Stimulated activated CD4-positive, alpha-beta T cell treated with anti-CD3 and anti-CD28 coated beads, Interleukin-4, amount 100 ng/mL, for 1 hour (primary cell): ENCODE measurements at regions not wholly inside any gene's neighbourhood (a gene's known extent, or its start where the extent isn't known, plus 50 kb on each side); places are given as distances from the start of the nearest gene placed in this dataset.

Experiments used
- DNase-seq: peaks from one replicate; pipeline ENCODE4 v3.0.0-alpha.2; 2020

DNA sequence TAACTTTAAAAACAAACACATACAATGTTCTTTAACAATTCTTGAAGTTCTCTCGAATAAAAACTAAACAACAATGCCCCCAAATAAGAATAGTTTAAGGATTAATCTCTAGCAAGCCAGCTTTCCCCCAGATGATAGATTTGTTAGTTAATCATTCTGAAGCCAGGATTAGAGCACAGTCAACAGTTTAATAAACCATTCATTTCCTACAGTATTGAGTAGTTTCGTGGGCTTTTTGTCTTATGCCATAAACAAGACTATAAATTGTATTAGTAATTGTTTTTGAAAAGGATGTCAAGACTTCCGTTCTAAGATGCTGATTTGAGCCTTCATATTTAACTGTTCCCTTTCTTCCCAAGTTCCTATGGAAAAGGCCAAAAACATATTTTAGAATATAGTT, 136.6 kb downstream of the PIK3R1 start:
- DNase-seq: no peak

DNA sequence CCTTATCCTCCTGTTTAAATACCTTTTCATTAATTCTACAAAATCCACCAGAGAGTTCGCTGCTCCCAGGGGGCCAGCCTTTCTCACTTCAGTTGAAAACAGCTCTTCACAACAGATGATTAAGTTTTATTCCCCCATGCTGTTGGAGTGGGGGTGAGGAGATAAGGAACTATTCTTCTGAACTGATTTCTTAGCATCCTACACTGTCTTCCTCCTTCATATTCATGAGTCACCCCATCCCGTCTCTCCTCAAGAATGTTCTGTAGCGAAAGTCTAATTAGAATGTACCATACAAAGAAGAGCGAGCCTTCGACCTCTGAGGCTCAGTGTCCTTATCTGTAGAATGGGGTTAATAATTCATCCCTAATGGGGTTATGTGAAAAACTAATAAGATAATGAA, 138.0 kb downstream of the PIK3R1 start:
- DNase-seq: no peak

DNA sequence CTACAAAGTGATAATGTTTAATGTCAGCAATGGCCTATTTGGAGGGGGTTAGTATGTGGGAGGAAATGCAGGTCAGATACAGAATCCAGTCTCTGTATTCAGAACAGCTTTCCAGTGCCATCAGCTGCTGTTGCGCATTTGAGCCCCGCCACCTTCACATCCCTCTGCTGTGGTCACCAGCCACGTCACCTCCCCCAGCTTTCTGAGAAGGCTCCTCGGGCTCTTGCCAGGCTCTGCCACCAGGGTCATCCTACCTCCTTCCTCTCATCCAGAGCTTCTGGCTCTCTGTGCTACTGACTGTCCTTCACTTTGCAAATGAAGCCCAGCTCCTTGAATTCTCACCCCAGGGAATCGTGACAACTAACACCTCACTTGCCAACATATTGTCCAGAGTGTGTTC, 138.8 kb downstream of the PIK3R1 start:
- DNase-seq: no peak

DNA sequence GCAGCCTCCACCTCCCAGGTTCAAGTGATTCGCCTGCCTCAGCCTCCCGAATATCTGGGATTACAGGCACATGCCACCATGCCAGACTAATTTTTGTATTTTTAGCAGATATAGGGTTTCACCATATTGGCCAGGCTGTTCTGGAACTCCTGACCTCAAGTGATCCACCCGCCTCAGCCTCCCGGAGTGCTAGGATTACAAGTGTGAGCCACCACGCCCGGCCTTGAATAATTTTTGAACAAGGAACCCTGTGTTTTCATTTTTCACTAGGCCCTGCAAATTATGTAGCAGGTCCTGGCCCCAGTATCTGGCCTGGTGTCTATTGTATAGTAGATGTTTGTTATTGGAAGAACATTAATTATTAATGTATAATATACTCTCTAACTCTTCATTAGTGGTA, 140.7 kb downstream of the PIK3R1 start:
- no peak for DNase-seq

GRCh38 chr5:68356623-68357022, 141.1 kb downstream of the PIK3R1 start:
- DNase-seq: no peak

DNA sequence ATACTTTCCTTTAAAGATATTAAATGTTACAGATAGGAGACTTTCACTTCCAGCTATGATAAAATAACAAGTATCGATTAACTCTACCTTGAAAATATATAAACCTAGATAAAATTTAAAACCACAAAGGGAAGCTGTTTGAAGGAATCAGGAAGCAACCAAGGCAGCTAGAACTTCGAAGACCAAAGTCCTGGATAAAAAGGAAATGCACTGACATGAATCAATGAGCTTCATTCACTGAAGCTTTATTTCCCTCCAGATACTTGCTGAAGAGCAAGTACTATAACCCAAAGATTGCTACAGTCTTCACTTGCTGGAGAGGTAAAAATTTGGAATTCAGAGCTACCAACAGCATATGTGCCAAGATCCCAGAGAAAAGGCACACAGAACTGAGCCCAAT, 144.1 kb downstream of the PIK3R1 start:
- no peak for DNase-seq

- DNase-seq: no peak
Measured at GRCh38 chr5:68362331-68362730, 146.8 kb downstream of the PIK3R1 start.

- no peak for DNase-seq
Measured at GRCh38 chr5:68365889-68366288, 150.3 kb downstream of the PIK3R1 start.

DNA sequence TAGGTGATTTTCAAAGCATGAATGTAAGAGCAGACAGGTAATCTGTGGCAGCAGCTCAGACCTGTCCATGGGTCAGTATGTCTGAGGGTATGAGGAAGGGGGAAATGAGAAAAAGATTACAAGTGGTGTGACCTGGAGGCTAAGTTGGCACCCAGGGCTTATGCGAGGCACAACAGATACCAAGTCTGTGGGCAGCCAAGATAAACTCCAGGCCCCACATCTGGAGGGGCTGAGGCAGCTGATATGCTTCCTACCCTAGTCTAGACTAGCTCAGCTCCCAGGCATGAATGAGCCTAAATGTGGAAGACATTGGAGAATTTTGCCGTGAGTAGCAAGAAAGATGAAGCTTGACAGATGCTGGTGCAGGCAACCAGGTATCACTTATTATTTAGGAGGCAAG, 151.7 kb downstream of the PIK3R1 start:
- no peak for DNase-seq

- no peak for DNase-seq
Measured at GRCh38 chr5:68367717-68368116, 152.2 kb downstream of the PIK3R1 start.

GRCh38 chr5:68368311-68369022, 152.9 kb downstream of the PIK3R1 start:
- no peak for DNase-seq

GRCh38 chr5:68369023-68369359, 153.4 kb downstream of the PIK3R1 start:
- no peak for DNase-seq

DNA sequence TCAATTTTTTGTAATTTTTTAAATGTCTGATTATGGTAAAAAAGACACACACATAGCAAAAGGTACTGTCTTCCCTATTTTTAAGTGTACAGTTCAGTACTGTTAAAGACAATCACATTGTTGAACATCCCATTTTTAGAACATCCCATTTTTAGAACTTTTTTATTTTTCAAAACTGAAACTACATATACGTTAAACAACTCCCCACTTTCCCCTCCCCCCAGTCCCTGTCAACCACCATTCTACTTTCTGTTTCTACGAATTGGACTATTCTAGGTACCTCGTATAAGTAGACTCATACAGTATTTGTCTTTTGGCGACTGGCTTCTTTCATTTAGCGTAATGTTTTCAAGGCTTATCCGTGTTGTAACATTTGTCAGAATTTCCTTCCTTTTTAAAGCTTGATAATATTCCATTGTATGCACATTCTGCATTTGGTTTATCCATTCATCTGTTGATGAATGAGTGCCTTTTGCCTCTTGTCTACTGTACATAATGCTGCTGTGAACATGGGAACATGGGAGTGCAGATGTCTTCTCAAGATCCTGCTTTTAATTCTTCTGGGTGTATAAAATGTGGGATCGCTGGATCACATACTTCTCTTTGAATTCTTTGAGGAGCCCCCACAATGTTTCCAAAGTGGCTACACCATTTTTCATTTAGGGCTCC, 154.0 kb downstream of the PIK3R1 start:
- peak; percentile 15 for DNase-seq

DNA sequence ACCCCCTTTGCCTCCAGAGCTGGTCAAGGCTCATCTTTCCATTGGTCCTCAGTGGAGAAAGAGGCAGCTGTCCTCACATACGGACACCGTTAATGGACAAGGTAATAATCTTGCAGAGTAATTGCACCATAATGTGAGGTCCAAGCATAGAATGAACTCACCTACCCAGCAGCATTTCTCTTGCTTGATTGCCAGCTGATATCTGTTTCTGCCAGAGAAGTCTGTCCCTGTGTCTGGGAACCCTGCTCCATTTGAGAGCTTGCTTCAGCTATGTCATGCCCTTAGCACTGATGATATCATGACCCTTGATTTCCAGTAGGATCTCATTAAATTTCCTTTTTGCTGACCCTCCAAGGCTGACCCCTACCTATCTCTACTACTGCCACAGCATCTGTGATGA, 154.6 kb downstream of the PIK3R1 start:
- no peak for DNase-seq

GRCh38 chr5:68371607-68372006, 156.1 kb downstream of the PIK3R1 start:
- no peak for DNase-seq

- no peak for DNase-seq
Measured at GRCh38 chr5:68372161-68372560, 156.6 kb downstream of the PIK3R1 start.

GRCh38 chr5:68373050-68373449, 157.5 kb downstream of the PIK3R1 start:
- DNase-seq: no peak

- DNase-seq: no peak
Measured at GRCh38 chr5:68374796-68375518, 159.4 kb downstream of the PIK3R1 start.

GRCh38 chr5:68375540-68375939, 160.0 kb downstream of the PIK3R1 start:
- DNase-seq: no peak

GRCh38 chr5:68376935-68377334, 161.4 kb downstream of the PIK3R1 start:
- no peak for DNase-seq

DNA sequence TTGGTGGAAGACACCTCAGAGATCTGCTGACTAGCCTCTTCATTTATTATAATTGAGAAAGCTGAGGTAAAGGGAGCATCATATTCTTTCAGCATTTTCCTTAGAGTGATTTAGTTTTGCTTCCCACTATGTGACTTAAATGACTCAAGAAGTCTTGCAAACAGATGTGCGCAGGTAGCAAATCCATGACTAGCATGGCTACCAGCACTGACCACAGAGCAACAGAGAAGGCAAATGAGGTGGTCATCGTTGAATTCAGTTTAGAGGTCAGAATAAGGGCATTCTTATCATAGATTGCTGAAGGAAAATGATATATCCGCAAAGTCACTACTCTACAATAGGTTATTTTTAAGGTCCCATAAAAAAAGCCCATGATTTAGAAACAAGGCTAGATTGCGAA, 162.2 kb downstream of the PIK3R1 start:
- DNase-seq: no peak

DNA sequence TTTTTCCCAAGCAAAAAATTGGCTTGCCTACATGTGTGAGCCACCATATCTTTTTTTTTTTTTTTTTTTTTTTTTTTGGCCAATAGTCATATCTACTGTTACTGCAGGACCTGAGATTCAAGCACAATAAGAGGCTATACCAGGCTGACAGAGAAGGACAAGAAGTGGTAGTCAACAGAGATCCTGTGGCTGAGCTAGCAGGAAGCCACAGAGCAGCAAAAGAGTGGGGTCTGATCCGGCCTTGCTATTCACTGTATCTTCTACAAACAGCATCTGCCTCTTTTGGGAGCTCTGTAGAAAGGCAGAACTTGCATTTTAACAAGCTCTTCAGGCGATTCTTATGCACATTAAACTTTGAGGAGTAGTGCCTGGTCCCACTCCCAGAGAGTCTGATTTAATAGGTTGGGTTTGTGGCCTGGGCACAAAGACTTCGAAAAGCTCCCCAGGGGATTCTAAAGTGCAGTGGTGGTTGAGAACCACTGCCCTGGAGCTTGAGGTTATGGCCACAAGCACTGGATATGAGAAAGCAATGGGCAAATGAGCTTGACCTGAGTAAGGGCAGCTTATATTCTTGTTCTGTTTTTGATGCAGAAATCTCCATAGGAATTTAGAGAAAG, 162.8 kb downstream of the PIK3R1 start:
- DNase-seq: no peak

GRCh38 chr5:68379275-68380036, 163.9 kb downstream of the PIK3R1 start:
- no peak for DNase-seq
